H1 (cell line): ENCODE measurements at regions not wholly inside any gene's neighbourhood (a gene's known extent, or its start where the extent isn't known, plus 50 kb on each side); places are given as distances from the start of the nearest gene placed in this dataset.

ENCODE experiments used
- CTCF ChIA-PET: fragments of 300-600 bp; sonication (Branson Sonifier 250); formaldehyde crosslinking; loops from one replicate; lab custom pipeline; 2021; ENCODE audit not compliant: partially characterized antibody; lab: Charles Lee
- POLR2A ChIA-PET: fragments of 300-600 bp; sonication (Branson Sonifier 250); formaldehyde crosslinking; loops from one replicate; lab custom pipeline; 2021; ENCODE audit warnings: inconsistent platforms; ENCODE audit not compliant: partially characterized antibody; lab: Charles Lee
- DNase-seq, 2 experiments: peaks; one replicate each; pipeline versions ENCODE4 v3.0.0 to v3.0.0-alpha.2; 2010 to 2022; ENCODE audit warnings: low spot score in 2 of 2, low read depth in 1 of 2, mixed read lengths in 1 of 2
- FAIRE-seq: peaks from 2 replicates; lab custom pipeline; 2011; peaks lifted over from hg19 to GRCh38; lab: Jason Lieb, UNC
- H2AFZ ChIP-seq: 2 replicates; pipeline ENCODE4 v1.8.1; 2012; ENCODE audit warnings: low read length, inconsistent platforms
- H2AK5ac ChIP-seq: 2 replicates; pipeline ENCODE4 v1.6.1; 2013; ENCODE audit warnings: low read depth, low read length
- H2BK120ac ChIP-seq: replicated peaks from 2 replicates; pipeline ENCODE3; 2013; ENCODE audit warnings: low read depth, low read length, inconsistent platforms
- H2BK12ac ChIP-seq: 2 replicates; pipeline ENCODE4 v1.6.1; 2013; ENCODE audit warnings: low read depth, low read length
- H2BK15ac ChIP-seq: 2 replicates; pipeline ENCODE4 v1.6.1; 2013; ENCODE audit warnings: low read length
- H2BK20ac ChIP-seq: 2 replicates; pipeline ENCODE4 v1.6.1; 2013; ENCODE audit warnings: low read length
- H2BK5ac ChIP-seq: 2 replicates; pipeline ENCODE4 v1.6.1; 2013; ENCODE audit warnings: low read depth, low read length
- H3K14ac ChIP-seq: 2 replicates; pipeline ENCODE4 v1.6.1; 2013; ENCODE audit warnings: inconsistent platforms; ENCODE audit not compliant: insufficient read length
- H3K18ac ChIP-seq: 2 replicates; pipeline ENCODE4 v1.6.1; 2013; ENCODE audit warnings: low read length; ENCODE audit errors: extremely low read depth
- H3K23ac ChIP-seq: 2 replicates; pipeline ENCODE4 v1.6.1; 2013; ENCODE audit warnings: inconsistent platforms; ENCODE audit not compliant: insufficient read length
- H3K23me2 ChIP-seq: 2 replicates; pipeline ENCODE4 v1.6.1; 2013; ENCODE audit warnings: low read depth, low read length
- H3K27ac ChIP-seq: 2 replicates; pipeline ENCODE4 v1.6.1; 2011; ENCODE audit warnings: low read depth, low read length, inconsistent platforms
- H3K27me3 ChIP-seq, 4 experiments: replicated peaks in 1 of 4; 1 replicate in 1 of 4; 2 replicates in 3 of 4; pipeline versions ENCODE4 v1.6.1 to v1.8.1; 2011 to 2013; ENCODE audit warnings: low read length in 3 of 4, mild to moderate bottlenecking in 3 of 4, inconsistent platforms in 2 of 4, mixed read lengths in 2 of 4, moderate library complexity in 1 of 4; ENCODE audit not compliant: control insufficient read depth in 3 of 4, insufficient read depth in 3 of 4; ENCODE audit errors: extremely low read depth in 1 of 4
- H3K36me3 ChIP-seq, 4 experiments: 2 replicates each; pipeline versions ENCODE4 v1.6.1 to v1.8.1; 2011 to 2013; ENCODE audit warnings: mild to moderate bottlenecking in 4 of 4, low read length in 3 of 4, moderate library complexity in 2 of 4, control low read depth in 1 of 4, inconsistent platforms in 1 of 4; ENCODE audit not compliant: insufficient read depth in 4 of 4, control insufficient read depth in 2 of 4
- H3K4ac ChIP-seq: replicated peaks from 2 replicates; pipeline ENCODE3; 2013; ENCODE audit warnings: low read length, low read depth, mixed read lengths, inconsistent platforms; ENCODE audit not compliant: insufficient read length
- H3K4me1 ChIP-seq, 4 experiments: replicated peaks in 1 of 4; 1 replicate in 1 of 4; 2 replicates in 3 of 4; pipeline versions ENCODE4 v1.6.1 to v1.8.1; 2011 to 2013; ENCODE audit warnings: low read length in 3 of 4, inconsistent platforms in 2 of 4, mixed read lengths in 1 of 4; ENCODE audit not compliant: insufficient read depth in 4 of 4, control insufficient read depth in 3 of 4
- H3K4me2 ChIP-seq, 2 experiments: 2 replicates each; pipeline versions ENCODE4 v1.6.1 to v1.8.1; 2011 to 2013; ENCODE audit warnings: low read depth in 2 of 2, low read length in 2 of 2, control low read depth in 1 of 2, inconsistent platforms in 1 of 2, mild to moderate bottlenecking in 1 of 2; ENCODE audit not compliant: insufficient read depth in 1 of 2
- H3K4me3 ChIP-seq, 4 experiments: fragments of 200-600, 300-600 bp in 1 of 4; sonication (generic), shearing (Covaris generic), sonication (Bioruptor Twin) in 1 of 4; 2 replicates each; pipeline versions ENCODE4 v1.5.1 to v1.8.1; 2011 to 2016; ENCODE audit warnings: low read length in 4 of 4, low read depth in 3 of 4, control low read depth in 2 of 4, inconsistent platforms in 2 of 4, mild to moderate bottlenecking in 2 of 4, mixed read lengths in 1 of 4, moderate library complexity in 1 of 4; ENCODE audit not compliant: insufficient read depth in 2 of 4; ENCODE audit errors: extremely low read depth in 1 of 4
- H3K56ac ChIP-seq: replicated peaks from 2 replicates; pipeline ENCODE3; 2013; ENCODE audit warnings: low read depth, mild to moderate bottlenecking, mixed read lengths, low read length, inconsistent platforms; ENCODE audit not compliant: insufficient read length
- H3K79me1 ChIP-seq: 2 replicates; pipeline ENCODE4 v1.6.1; 2013; ENCODE audit warnings: low read depth, low read length, control low read depth
- H3K79me2 ChIP-seq, 2 experiments: 2 replicates each; pipeline versions ENCODE4 v1.6.1 to v1.8.1; 2012 to 2013; ENCODE audit warnings: low read length in 2 of 2, mild to moderate bottlenecking in 2 of 2, inconsistent platforms in 1 of 2; ENCODE audit not compliant: insufficient read depth in 2 of 2, control insufficient read depth in 1 of 2
- H3K9ac ChIP-seq, 4 experiments: replicated peaks in 1 of 4; 1 replicate in 1 of 4; 2 replicates in 3 of 4; pipeline versions ENCODE4 v1.6.1 to v1.8.1; 2011 to 2013; ENCODE audit warnings: low read depth in 3 of 4, low read length in 3 of 4, control low read depth in 2 of 4, mild to moderate bottlenecking in 2 of 4, moderate library complexity in 2 of 4, inconsistent platforms in 1 of 4; ENCODE audit errors: extremely low read depth in 1 of 4
- H3K9me3 ChIP-seq, 2 experiments: 2 replicates each; pipeline versions ENCODE4 v1.6.1 to v1.8.1; 2012 to 2013; ENCODE audit warnings: mild to moderate bottlenecking in 2 of 2, moderate library complexity in 2 of 2, control low read depth in 1 of 2, inconsistent platforms in 1 of 2, low read depth in 1 of 2, low read length in 1 of 2, mixed read lengths in 1 of 2; ENCODE audit not compliant: insufficient read depth in 2 of 2
- H4K20me1 ChIP-seq, 2 experiments: replicated peaks in 1 of 2; 2 replicates each; pipeline versions ENCODE3 to v1.8.1; 2011 to 2013; ENCODE audit warnings: inconsistent platforms in 2 of 2, low read length in 2 of 2, mild to moderate bottlenecking in 1 of 2; ENCODE audit not compliant: insufficient read depth in 2 of 2, control insufficient read depth in 1 of 2
- H4K5ac ChIP-seq: 2 replicates; pipeline ENCODE4 v1.6.1; 2013; ENCODE audit warnings: low read length, low read depth, mixed read lengths, inconsistent platforms; ENCODE audit not compliant: insufficient read length
- H4K8ac ChIP-seq: 2 replicates; pipeline ENCODE4 v1.8.0; 2013; ENCODE audit warnings: mild to moderate bottlenecking, moderate library complexity, low read length, inconsistent platforms; ENCODE audit not compliant: insufficient read depth; ENCODE audit errors: extremely low read depth
- H4K91ac ChIP-seq: replicated peaks from 2 replicates; pipeline ENCODE3; 2013; ENCODE audit warnings: low read length, mixed read lengths, inconsistent platforms; ENCODE audit not compliant: insufficient read length
- CTBP2 ChIP-seq: IDR thresholded peaks from 2 replicates; pipeline ENCODE4 v1.7.0; 2011; ENCODE audit warnings: borderline replicate concordance, mild to moderate bottlenecking, moderate library complexity, mixed read lengths, low read length; ENCODE audit not compliant: insufficient read depth, insufficient read length
- EZH2 ChIP-seq: fragments of 200-600 bp; sonication (generic); IDR thresholded peaks from 2 replicates; pipeline ENCODE4 v1.7.1; 2012; ENCODE audit warnings: low read depth, mild to moderate bottlenecking, moderate library complexity, low read length, inconsistent platforms; ENCODE audit not compliant: severe bottlenecking
- FOSL1 ChIP-seq: IDR thresholded peaks from 2 replicates; pipeline ENCODE4 v1.6.1; 2011; ENCODE audit warnings: mild to moderate bottlenecking, low read depth, low read length, moderate library complexity; ENCODE audit not compliant: insufficient read depth
- KDM1A ChIP-seq: fragments of 200-600, 300-600 bp; sonication (generic); IDR thresholded peaks from 2 replicates; pipeline ENCODE4 v1.7.1; 2016; ENCODE audit warnings: mild to moderate bottlenecking, low read length, borderline replicate concordance
- SAP30 ChIP-seq: fragments of 300-600 bp; sonication (generic); IDR thresholded peaks from 2 replicates; pipeline ENCODE4 v1.7.1; 2012; ENCODE audit warnings: low read length, moderate library complexity, mild to moderate bottlenecking, inconsistent platforms; ENCODE audit not compliant: insufficient read depth, insufficient replicate concordance
- TAF7 ChIP-seq: optimal IDR thresholded peaks from 2 replicates; pipeline ENCODE3; 2011; ENCODE audit warnings: low read depth, mild to moderate bottlenecking, inconsistent platforms, low read length, moderate library complexity, borderline replicate concordance
- TEAD4 ChIP-seq: IDR thresholded peaks from 2 replicates; pipeline ENCODE4 v1.6.1; 2012; ENCODE audit warnings: low read depth, low read length, inconsistent platforms, mixed read lengths
- WGBS, 2 experiments: shearing (Covaris generic) in 1 of 2; methylation state at CpG; one replicate each; pipeline versions ENCODE4 v1.1.6 to v1.1.7; 2013 to 2015; ENCODE audit warnings: low lambda C conversion rate in 2 of 2, mixed read lengths in 2 of 2, inconsistent platforms in 1 of 2, low coverage in 1 of 2, missing lambda C conversion rate in 1 of 2; ENCODE audit not compliant: insufficient replicate concordance in 2 of 2, insufficient coverage in 1 of 2, insufficient read length in 1 of 2; ENCODE audit errors: extremely low coverage in 1 of 2, missing lambda C conversion rate in 1 of 2; 5-methylcytosine and 5-hydroxymethylcytosine counted together
- TF ChIP-seq, protein P1 (sequence below): IDR thresholded peaks from 2 replicates; pipeline ENCODE4 v1.6.1; 2012; ENCODE audit warnings: low read length, inconsistent platforms
- TF ChIP-seq, protein P2 (sequence below): IDR thresholded peaks from 2 replicates; pipeline ENCODE4 v1.6.1; 2011; ENCODE audit warnings: low read length, improper control_type of control experiment
- TF ChIP-seq, protein P3 (sequence below): IDR thresholded peaks from 2 replicates; pipeline ENCODE4 v1.6.1; 2012; ENCODE audit warnings: inconsistent platforms

- 84% methylated on average over 1 of the region's 1 CpG; no CpG with 5 or more reads in 1 of the 2 experiments for WGBS, 2 experiments
- Histone ChIP-seq H2BK12ac (no peak overlapping the region), H3K4me2 (no peak overlapping the region), H3K79me2 (no peaks in the 10 kb centered on the region), H3K4me3 (no peak overlapping the region), H4K8ac (no peak overlapping the region), H2BK120ac (no peak overlapping the region), H4K20me1 (no peaks in the 10 kb centered on the region), H3K23me2 (no peaks in the 10 kb centered on the region), H2BK20ac (no peak overlapping the region), H2AFZ (no peak overlapping the region), H3K9ac (no peak overlapping the region), H3K36me3 (no peaks in the 10 kb centered on the region), H4K5ac (no peak overlapping the region), H2BK5ac (no peak overlapping the region), H3K14ac (no peak overlapping the region), H3K18ac (no peak overlapping the region), H3K27ac (no peak overlapping the region), H2BK15ac (no peak overlapping the region), H4K91ac (no peak overlapping the region), H3K9me3 (no peaks in the 10 kb centered on the region), H3K4me1 (peaks cover 0 to 3% (median 1%) of the 10 kb centered on the region in 4 experiments; a peak in 3 of 7 replicates), H3K27me3 (no peaks in the 10 kb centered on the region), H2AK5ac (no peak overlapping the region), H3K56ac (no peak overlapping the region), H3K79me1 (no peaks in the 10 kb centered on the region), H3K4ac (no peak overlapping the region), H3K23ac (no peak overlapping the region)
- DNase-seq (no peak), FAIRE-seq (no peak)
- ChIA-PET POLR2A (interaction anchor here (0.7 kb wide), 1 partner anchor 18 kb away, joined by 3 read pairs; no protein-coding TSS in a partner anchor), CTCF (interaction anchor here (1.1 to 1.2 kb wide), 2 partner anchors 97 to 240 kb away, joined by 3 read pairs; no protein-coding TSS in a partner anchor)
- no peak for TF ChIP-seq TAF7
- TF ChIP-seq, protein P1, sequence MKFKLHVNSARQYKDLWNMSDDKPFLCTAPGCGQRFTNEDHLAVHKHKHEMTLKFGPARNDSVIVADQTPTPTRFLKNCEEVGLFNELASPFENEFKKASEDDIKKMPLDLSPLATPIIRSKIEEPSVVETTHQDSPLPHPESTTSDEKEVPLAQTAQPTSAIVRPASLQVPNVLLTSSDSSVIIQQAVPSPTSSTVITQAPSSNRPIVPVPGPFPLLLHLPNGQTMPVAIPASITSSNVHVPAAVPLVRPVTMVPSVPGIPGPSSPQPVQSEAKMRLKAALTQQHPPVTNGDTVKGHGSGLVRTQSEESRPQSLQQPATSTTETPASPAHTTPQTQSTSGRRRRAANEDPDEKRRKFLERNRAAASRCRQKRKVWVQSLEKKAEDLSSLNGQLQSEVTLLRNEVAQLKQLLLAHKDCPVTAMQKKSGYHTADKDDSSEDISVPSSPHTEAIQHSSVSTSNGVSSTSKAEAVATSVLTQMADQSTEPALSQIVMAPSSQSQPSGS, result no peak
- no peak for TF ChIP-seq KDM1A
- TF ChIP-seq CTBP2, result no peak
- TF ChIP-seq, protein P2, sequence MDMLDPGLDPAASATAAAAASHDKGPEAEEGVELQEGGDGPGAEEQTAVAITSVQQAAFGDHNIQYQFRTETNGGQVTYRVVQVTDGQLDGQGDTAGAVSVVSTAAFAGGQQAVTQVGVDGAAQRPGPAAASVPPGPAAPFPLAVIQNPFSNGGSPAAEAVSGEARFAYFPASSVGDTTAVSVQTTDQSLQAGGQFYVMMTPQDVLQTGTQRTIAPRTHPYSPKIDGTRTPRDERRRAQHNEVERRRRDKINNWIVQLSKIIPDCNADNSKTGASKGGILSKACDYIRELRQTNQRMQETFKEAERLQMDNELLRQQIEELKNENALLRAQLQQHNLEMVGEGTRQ, result no peak
- TF ChIP-seq, protein P3, sequence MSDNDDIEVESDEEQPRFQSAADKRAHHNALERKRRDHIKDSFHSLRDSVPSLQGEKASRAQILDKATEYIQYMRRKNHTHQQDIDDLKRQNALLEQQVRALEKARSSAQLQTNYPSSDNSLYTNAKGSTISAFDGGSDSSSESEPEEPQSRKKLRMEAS, result no peak
- TF ChIP-seq FOSL1, result no peak
- no peak for TF ChIP-seq TEAD4
- TF ChIP-seq SAP30, result no peak
- no peak for TF ChIP-seq EZH2
Measured at GRCh38 chr6:71411882-71412281, 123.3 kb downstream of the OGFRL1 start.
